ENCODE measurements at regions not wholly inside any gene's neighbourhood (a gene's known extent, or its start where the extent isn't known, plus 50 kb on each side); places are given as distances from the start of the nearest gene placed in this dataset.

DNA sequence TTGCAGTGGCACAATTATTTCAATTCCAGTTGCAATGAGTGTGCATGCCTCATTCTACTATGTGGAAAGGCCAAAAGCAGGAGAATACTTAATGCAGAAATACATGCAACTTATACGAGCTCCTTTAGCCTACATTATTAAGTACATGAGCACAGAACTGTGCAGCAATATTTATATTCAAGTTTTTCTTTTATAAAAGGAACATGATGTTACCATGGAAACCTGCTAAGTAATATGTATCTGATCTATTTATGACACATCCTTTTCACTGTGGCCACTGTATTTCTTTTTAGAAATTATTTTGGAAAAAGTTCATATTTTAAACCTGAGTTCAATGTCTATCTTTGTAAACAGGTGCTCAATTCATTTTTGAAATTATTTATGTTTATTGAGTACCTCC lies 88.9 kb downstream of the ELAPOR2 start:
- no peak for TF ChIP-seq CTCF (IDR thresholded peaks at IDR 0.05; ENCODE audit: insufficient read depth, missing control alignments)
- FAIRE-seq (no peak), DNase-seq (ENCODE audit: insufficient read length, low spot score) (no peak)

- DNase-seq (ENCODE audit: insufficient read length, low spot score) (no peak), FAIRE-seq (no peak)
- no peak for TF ChIP-seq CTCF (IDR thresholded peaks at IDR 0.05; ENCODE audit: insufficient read depth, missing control alignments)
Observed at GRCh38 chr7:86969865-86970264, 89.6 kb downstream of the ELAPOR2 start.

GRCh38 chr7:86968618-86969017 lies 90.8 kb downstream of the ELAPOR2 start:
- DNase-seq (ENCODE audit: insufficient read length, low spot score) (no peak), FAIRE-seq (no peak)
- no peak for TF ChIP-seq CTCF (IDR thresholded peaks at IDR 0.05; ENCODE audit: insufficient read depth, missing control alignments)

- TF ChIP-seq CTCF (IDR thresholded peaks at IDR 0.05; ENCODE audit: insufficient read depth, missing control alignments), result no peak
- DNase-seq (ENCODE audit: insufficient read length, low spot score) (no peak), FAIRE-seq (no peak)
Observed at GRCh38 chr7:86966916-86967315, 92.5 kb downstream of the ELAPOR2 start.

- no peak for FAIRE-seq
- TF ChIP-seq CTCF (IDR thresholded peaks at IDR 0.05; ENCODE audit: insufficient read depth, missing control alignments), result no peak
- DNase-seq (ENCODE audit: insufficient read length, low spot score), result no peak
Observed at GRCh38 chr7:86965727-86966120, 93.7 kb downstream of the ELAPOR2 start.

- FAIRE-seq (no peak), DNase-seq (ENCODE audit: insufficient read length, low spot score) (no peak)
- no peak for TF ChIP-seq CTCF (IDR thresholded peaks at IDR 0.05; ENCODE audit: insufficient read depth, missing control alignments)
Observed at GRCh38 chr7:86964973-86965726, 94.3 kb downstream of the ELAPOR2 start.

GRCh38 chr7:86963599-86964230 lies 95.7 kb downstream of the ELAPOR2 start:
- DNase-seq (ENCODE audit: insufficient read length, low spot score) (no peak), FAIRE-seq (no peak)

More at GRCh38 chr7:86963599-86964230, 95.7 kb downstream of the ELAPOR2 start:
- TF ChIP-seq CTCF (IDR thresholded peaks at IDR 0.05; ENCODE audit: insufficient read depth, missing control alignments), result no peak
